ENCODE measurements at regions not wholly inside any gene's neighbourhood (a gene's known extent, or its start where the extent isn't known, plus 50 kb on each side); places are given as distances from the start of the nearest gene placed in this dataset.

DNA sequence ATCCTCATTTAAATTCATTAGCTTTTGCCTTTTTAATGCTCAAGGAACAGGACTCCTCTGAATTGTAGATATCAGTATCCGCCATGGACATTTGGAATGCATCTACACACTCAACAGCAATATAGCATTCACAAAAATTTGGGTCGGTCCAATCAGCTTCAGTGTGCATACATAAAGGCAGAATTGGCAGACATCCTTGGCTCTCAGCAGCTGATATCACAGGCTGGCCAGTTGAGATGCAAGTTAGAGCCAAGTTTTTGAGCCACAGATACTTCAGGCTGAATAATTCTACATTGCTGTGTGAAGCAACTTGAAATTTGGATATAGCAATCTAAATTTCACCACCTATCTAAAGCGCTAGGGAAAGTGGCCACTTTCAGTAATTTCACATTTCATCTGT is 821.1 kb downstream of the PCDH19 start:
- TF ChIP-seq, protein P1, sequence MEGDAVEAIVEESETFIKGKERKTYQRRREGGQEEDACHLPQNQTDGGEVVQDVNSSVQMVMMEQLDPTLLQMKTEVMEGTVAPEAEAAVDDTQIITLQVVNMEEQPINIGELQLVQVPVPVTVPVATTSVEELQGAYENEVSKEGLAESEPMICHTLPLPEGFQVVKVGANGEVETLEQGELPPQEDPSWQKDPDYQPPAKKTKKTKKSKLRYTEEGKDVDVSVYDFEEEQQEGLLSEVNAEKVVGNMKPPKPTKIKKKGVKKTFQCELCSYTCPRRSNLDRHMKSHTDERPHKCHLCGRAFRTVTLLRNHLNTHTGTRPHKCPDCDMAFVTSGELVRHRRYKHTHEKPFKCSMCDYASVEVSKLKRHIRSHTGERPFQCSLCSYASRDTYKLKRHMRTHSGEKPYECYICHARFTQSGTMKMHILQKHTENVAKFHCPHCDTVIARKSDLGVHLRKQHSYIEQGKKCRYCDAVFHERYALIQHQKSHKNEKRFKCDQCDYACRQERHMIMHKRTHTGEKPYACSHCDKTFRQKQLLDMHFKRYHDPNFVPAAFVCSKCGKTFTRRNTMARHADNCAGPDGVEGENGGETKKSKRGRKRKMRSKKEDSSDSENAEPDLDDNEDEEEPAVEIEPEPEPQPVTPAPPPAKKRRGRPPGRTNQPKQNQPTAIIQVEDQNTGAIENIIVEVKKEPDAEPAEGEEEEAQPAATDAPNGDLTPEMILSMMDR (IDR thresholded peaks at IDR 0.05): no peak
- no peak for TF ChIP-seq POLR2A (IDR thresholded peaks at IDR 0.05)
